Dendritic cell treated with granulocyte-macrophage colony-stimulating factor and Interleukin-4, amounts not matched to agents 40 ng/mL and 50 ng/mL, for 4 days (primary cell): ENCODE measurements at regions not wholly inside any gene's neighbourhood (a gene's known extent, or its start where the extent isn't known, plus 50 kb on each side); places are given as distances from the start of the nearest gene placed in this dataset.
"Not testable (repeated sequence)": the region's sequence is repeated elsewhere in the genome, so short reads cannot be mapped to it uniquely, and the experiment has no call there.

ENCODE experiments used
- H3K27ac Mint-ChIP-seq: one replicate; pipeline ENCODE4 v1.8.0; 2022; ENCODE audit warnings: mild to moderate bottlenecking, mixed read lengths
- H3K27me3 Mint-ChIP-seq: one replicate; pipeline ENCODE4 v1.8.0; 2022; ENCODE audit warnings: mild to moderate bottlenecking, mixed read lengths
- H3K36me3 Mint-ChIP-seq: one replicate; pipeline ENCODE4 v1.8.0; 2022; ENCODE audit warnings: low read depth, mixed read lengths
- H3K4me1 Mint-ChIP-seq: one replicate; pipeline ENCODE4 v1.8.0; 2022; ENCODE audit warnings: low read depth, mixed read lengths
- H3K4me3 Mint-ChIP-seq: one replicate; pipeline ENCODE4 v1.8.0; 2022; ENCODE audit warnings: mild to moderate bottlenecking, moderate library complexity, mixed read lengths
- H3K9me3 Mint-ChIP-seq: one replicate; pipeline ENCODE4 v1.8.0; 2022; ENCODE audit warnings: mixed read lengths
- intact Hi-C: fragments of 100-400 bp; cut with micrococcal nuclease; formaldehyde crosslinking; loops from one replicate; pipeline ENCODE4 v1.15.0; 2022

GRCh38 chrX:130467936-130468335 lies 66.1 kb downstream of the RBMX2 start:
- H3K36me3 Mint-ChIP-seq = no peaks in the 10 kb centered on the region
- no peaks in the 10 kb centered on the region for H3K4me1 Mint-ChIP-seq
- no peak overlapping the region for H3K4me3 Mint-ChIP-seq
- intact Hi-C loops = no loop called here
- no peaks in the 10 kb centered on the region for H3K9me3 Mint-ChIP-seq
- H3K27me3 Mint-ChIP-seq = no peaks in the 10 kb centered on the region
- no peak overlapping the region for H3K27ac Mint-ChIP-seq

- Mint-ChIP-seq H3K36me3 (no peaks in the 10 kb centered on the region), H3K9me3 (no peaks in the 10 kb centered on the region), H3K4me1 (no peaks in the 10 kb centered on the region), H3K27ac (no peak overlapping the region), H3K27me3 (no peaks in the 10 kb centered on the region), H3K4me3 (no peak overlapping the region)
- intact Hi-C loops = no loop called here
Measured at GRCh38 chrX:130468395-130468923, 66.7 kb downstream of the RBMX2 start.

GRCh38 chrX:130482871-130483270 lies 81.1 kb downstream of the RBMX2 start:
- H3K27ac Mint-ChIP-seq = no peak overlapping the region
- no peaks in the 10 kb centered on the region for H3K4me1 Mint-ChIP-seq
- no peaks in the 10 kb centered on the region for H3K9me3 Mint-ChIP-seq
- no peaks in the 10 kb centered on the region for H3K27me3 Mint-ChIP-seq
- H3K36me3 Mint-ChIP-seq = no peaks in the 10 kb centered on the region
- intact Hi-C loops = no loop called here
- H3K4me3 Mint-ChIP-seq = no peak overlapping the region

GRCh38 chrX:130485870-130486269 lies 84.1 kb downstream of the RBMX2 start:
- H3K4me3 Mint-ChIP-seq = no peak overlapping the region
- no peaks in the 10 kb centered on the region for H3K36me3 Mint-ChIP-seq
- no peaks in the 10 kb centered on the region for H3K9me3 Mint-ChIP-seq
- H3K27ac Mint-ChIP-seq = no peak overlapping the region
- H3K4me1 Mint-ChIP-seq = no peaks in the 10 kb centered on the region
- no peaks in the 10 kb centered on the region for H3K27me3 Mint-ChIP-seq
- intact Hi-C loops = no loop called here

GRCh38 chrX:130495502-130495901 lies 93.7 kb downstream of the RBMX2 start:
- H3K4me1 Mint-ChIP-seq, H3K27me3 Mint-ChIP-seq, H3K4me3 Mint-ChIP-seq, H3K27ac Mint-ChIP-seq, H3K9me3 Mint-ChIP-seq, intact Hi-C loops, H3K36me3 Mint-ChIP-seq: not testable (repeated sequence)

GRCh38 chrX:130497531-130497930 lies 95.7 kb downstream of the RBMX2 start:
- no peaks in the 10 kb centered on the region for H3K4me1 Mint-ChIP-seq
- no peak overlapping the region for H3K27ac Mint-ChIP-seq
- intact Hi-C loops = no loop called here
- no peaks in the 10 kb centered on the region for H3K36me3 Mint-ChIP-seq
- no peak overlapping the region for H3K4me3 Mint-ChIP-seq
- peaks cover 3% of the 10 kb centered on the region for H3K27me3 Mint-ChIP-seq
- H3K9me3 Mint-ChIP-seq = no peaks in the 10 kb centered on the region

- no peak overlapping the region for H3K27ac Mint-ChIP-seq
- H3K9me3 Mint-ChIP-seq = no peaks in the 10 kb centered on the region
- intact Hi-C loops = no loop called here
- no peaks in the 10 kb centered on the region for H3K4me1 Mint-ChIP-seq
- no peaks in the 10 kb centered on the region for H3K36me3 Mint-ChIP-seq
- H3K27me3 Mint-ChIP-seq = peaks cover 3% of the 10 kb centered on the region
- no peak overlapping the region for H3K4me3 Mint-ChIP-seq
Measured at GRCh38 chrX:130498653-130499274, 97.0 kb downstream of the RBMX2 start.

- Mint-ChIP-seq H3K27ac (no peak overlapping the region), H3K27me3 (peaks cover 3% of the 10 kb centered on the region), H3K4me3 (no peak overlapping the region), H3K4me1 (no peaks in the 10 kb centered on the region), H3K9me3 (peaks cover 6% of the 10 kb centered on the region), H3K36me3 (no peaks in the 10 kb centered on the region)
- intact Hi-C loops = no loop called here
Measured at GRCh38 chrX:130502016-130502570, 100.3 kb downstream of the RBMX2 start.

GRCh38 chrX:130504019-130504418 lies 102.2 kb downstream of the RBMX2 start:
- H3K4me3 Mint-ChIP-seq = no peak overlapping the region
- no peak overlapping the region for H3K27ac Mint-ChIP-seq
- no peaks in the 10 kb centered on the region for H3K36me3 Mint-ChIP-seq
- H3K9me3 Mint-ChIP-seq = peaks cover 6% of the 10 kb centered on the region
- H3K4me1 Mint-ChIP-seq = no peaks in the 10 kb centered on the region
- intact Hi-C loops = no loop called here
- no peaks in the 10 kb centered on the region for H3K27me3 Mint-ChIP-seq

GRCh38 chrX:130507015-130507414 lies 105.2 kb downstream of the RBMX2 start:
- no peaks in the 10 kb centered on the region for H3K36me3 Mint-ChIP-seq

GRCh38 chrX:130512534-130512933 lies 110.7 kb downstream of the RBMX2 start:
- H3K9me3 Mint-ChIP-seq = peaks cover 10% of the 10 kb centered on the region
- H3K4me1 Mint-ChIP-seq, H3K36me3 Mint-ChIP-seq, H3K27ac Mint-ChIP-seq, H3K27me3 Mint-ChIP-seq, H3K4me3 Mint-ChIP-seq, intact Hi-C loops: not testable (repeated sequence)

More at GRCh38 chrX:130507015-130507414, 105.2 kb downstream of the RBMX2 start:
- Mint-ChIP-seq H3K9me3 (peaks cover 6% of the 10 kb centered on the region), H3K27ac (no peak overlapping the region), H3K4me3 (no peak overlapping the region), H3K4me1 (no peaks in the 10 kb centered on the region), H3K27me3 (no peaks in the 10 kb centered on the region)
- intact Hi-C loops = no loop called here

- peaks cover 10% of the 10 kb centered on the region for H3K9me3 Mint-ChIP-seq
- H3K27ac Mint-ChIP-seq = no peak overlapping the region
- H3K27me3 Mint-ChIP-seq = peaks cover 2% of the 10 kb centered on the region
- H3K4me3 Mint-ChIP-seq = no peak overlapping the region
- intact Hi-C loops = no loop called here
- H3K4me1 Mint-ChIP-seq = no peaks in the 10 kb centered on the region
- no peaks in the 10 kb centered on the region for H3K36me3 Mint-ChIP-seq
Measured at GRCh38 chrX:130516123-130516522, 114.3 kb downstream of the RBMX2 start.

GRCh38 chrX:130523460-130524394 lies 121.9 kb downstream of the RBMX2 start:
- no peaks in the 10 kb centered on the region for H3K4me1 Mint-ChIP-seq
- H3K9me3 Mint-ChIP-seq = no peaks in the 10 kb centered on the region
- H3K36me3 Mint-ChIP-seq = no peaks in the 10 kb centered on the region
- intact Hi-C loops = no loop called here
- H3K27ac Mint-ChIP-seq = no peak overlapping the region
- H3K4me3 Mint-ChIP-seq = peak overlapping the region; percentile 54
- H3K27me3 Mint-ChIP-seq = peaks cover 10% of the 10 kb centered on the region

- no peaks in the 10 kb centered on the region for H3K9me3 Mint-ChIP-seq
- H3K36me3 Mint-ChIP-seq = no peaks in the 10 kb centered on the region
- H3K4me1 Mint-ChIP-seq = no peaks in the 10 kb centered on the region
- peaks cover 10% of the 10 kb centered on the region for H3K27me3 Mint-ChIP-seq
- no peak overlapping the region for H3K4me3 Mint-ChIP-seq
- H3K27ac Mint-ChIP-seq = peak overlapping the region; percentile 21
- intact Hi-C loops = no loop called here
Measured at GRCh38 chrX:130524476-130525194, 122.8 kb downstream of the RBMX2 start.
